ENCODE measurements at regions not wholly inside any gene's neighbourhood (a gene's known extent, or its start where the extent isn't known, plus 50 kb on each side); places are given as distances from the start of the nearest gene placed in this dataset.

- TF ChIP-seq EZH2 (IDR thresholded peaks at IDR 0.05; ENCODE audit: borderline replicate concordance, low read length), result no peak
- TF ChIP-seq CTCF (IDR thresholded peaks at IDR 0.05; ENCODE audit: low read length), result no peak
Measured at GRCh38 chr18:50508228-50508627, 51.7 kb upstream of the MAPK4 start.

All from OCI-LY1 (cell line).